NCI-H510A (cell line): ENCODE measurements at regions not wholly inside any gene's neighbourhood (a gene's known extent, or its start where the extent isn't known, plus 50 kb on each side); places are given as distances from the start of the nearest gene placed in this dataset.
"Not testable (repeated sequence)": the region's sequence is repeated elsewhere in the genome, so short reads cannot be mapped to it uniquely, and the experiment has no call there.

Experiments
- DNase-seq: peaks from one replicate; lab custom pipeline; 2025; lab: John Stamatoyannopoulos, UW

DNA sequence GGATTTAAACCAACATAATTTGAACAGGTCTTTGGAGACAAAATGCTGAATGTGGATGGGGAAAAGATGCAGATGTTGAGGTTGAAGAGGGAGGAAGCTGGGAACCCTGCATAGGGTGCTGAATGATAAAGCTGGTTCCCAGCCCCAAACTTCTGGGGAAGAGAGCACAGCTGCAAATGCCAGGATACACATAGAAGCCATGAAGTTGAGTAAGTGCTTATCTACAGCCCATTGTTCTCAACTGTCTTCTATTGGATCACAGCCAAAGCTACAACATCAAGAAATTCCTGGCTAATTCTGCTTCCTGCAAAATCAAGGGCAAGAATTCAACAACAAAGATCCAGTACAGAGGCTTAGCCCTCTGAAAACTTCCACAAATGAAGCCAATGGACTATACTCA, 779.8 kb downstream of the PRIM2 start:
- DNase-seq, result not testable (repeated sequence)

GRCh38 chr6:58113960-58114359, 796.5 kb downstream of the PRIM2 start:
- DNase-seq, result no peak

- DNase-seq, result not testable (repeated sequence)
Measured at GRCh38 chr6:58117162-58117561, 799.7 kb downstream of the PRIM2 start.

- DNase-seq, result not testable (repeated sequence)
Measured at GRCh38 chr6:58121616-58122015, 804.2 kb downstream of the PRIM2 start.

- not testable (repeated sequence) for DNase-seq
Measured at GRCh38 chr6:58123770-58124169, 806.3 kb downstream of the PRIM2 start.

DNA sequence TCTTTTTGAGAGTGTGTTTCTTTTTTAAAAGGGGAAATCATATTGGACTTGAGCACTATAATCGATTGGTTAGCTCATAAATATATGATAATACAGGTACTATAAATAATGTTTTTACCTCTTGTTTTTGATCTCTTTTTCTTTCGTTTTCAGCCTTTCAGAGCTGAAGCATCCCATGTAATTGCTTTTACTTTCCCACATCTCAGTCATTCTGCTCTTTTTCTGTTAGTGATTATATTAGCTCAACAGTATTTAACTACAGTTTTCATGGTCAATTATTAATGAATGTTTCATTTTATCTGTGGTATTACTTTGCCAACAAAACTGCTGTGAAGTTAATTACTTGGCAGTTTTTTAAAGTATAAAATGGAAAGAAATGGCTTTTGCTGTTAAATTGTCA, 811.1 kb downstream of the PRIM2 start:
- not testable (repeated sequence) for DNase-seq

DNA sequence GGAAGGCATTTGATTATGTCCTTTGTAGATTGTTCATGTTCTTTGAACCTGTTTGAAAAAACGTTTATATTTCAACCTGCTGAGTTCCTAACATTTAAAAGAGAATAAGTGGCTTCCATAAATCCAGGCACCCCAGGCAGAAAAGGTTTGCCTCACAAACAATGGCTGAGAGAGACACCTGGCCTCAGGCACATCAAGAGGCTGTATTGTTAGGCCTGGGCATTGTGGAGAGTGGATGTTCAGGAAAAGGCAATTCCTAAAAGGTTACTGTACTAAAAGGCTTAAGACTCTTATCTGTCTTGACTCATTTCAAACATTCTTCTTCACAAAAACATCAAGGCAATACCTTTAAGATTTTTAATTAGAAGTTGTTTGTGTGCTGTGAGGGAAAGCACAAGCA, 811.7 kb downstream of the PRIM2 start:
- DNase-seq, result not testable (repeated sequence)

DNA sequence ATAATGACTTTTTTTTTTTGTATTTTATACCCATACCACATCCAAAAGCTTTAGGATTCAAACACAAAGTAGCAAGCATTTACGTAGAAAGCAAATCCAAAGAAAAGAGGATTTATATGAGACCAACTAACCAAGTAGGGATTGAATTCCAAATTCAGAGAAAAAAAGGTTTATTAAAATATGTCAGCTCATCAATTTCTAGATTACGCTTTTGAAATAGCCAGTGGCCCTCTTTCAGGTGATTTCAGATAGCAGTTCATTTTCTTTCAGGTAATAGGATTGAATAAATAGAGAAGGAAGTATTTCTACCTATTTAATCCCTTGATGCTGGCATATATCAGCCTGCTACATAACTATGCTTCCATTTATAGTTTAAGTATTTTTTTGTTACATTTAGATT, 822.3 kb downstream of the PRIM2 start:
- DNase-seq, result not testable (repeated sequence)

GRCh38 chr6:58171025-58171424, 853.6 kb downstream of the PRIM2 start:
- DNase-seq, result not testable (repeated sequence)

- not testable (repeated sequence) for DNase-seq
Measured at GRCh38 chr6:58181557-58182065, 864.2 kb downstream of the PRIM2 start.

DNA sequence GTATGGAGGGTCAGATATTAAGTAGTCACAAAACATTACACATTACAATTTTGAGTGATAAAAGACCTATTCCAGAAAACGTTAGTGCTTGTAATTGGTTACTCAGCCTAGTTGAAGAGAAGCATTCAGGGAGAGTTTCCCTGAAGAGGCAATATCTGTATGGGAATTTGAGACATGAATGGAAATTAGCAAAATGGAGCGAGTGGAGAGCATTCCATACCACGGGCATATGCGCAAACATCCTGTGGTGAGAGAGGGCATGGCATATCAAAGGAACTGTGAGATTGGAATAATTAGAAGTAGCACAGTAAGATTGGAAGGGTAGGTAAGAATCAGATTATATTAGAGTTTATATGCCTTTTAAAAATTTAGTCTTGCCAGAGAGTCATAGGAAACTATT, 867.9 kb downstream of the PRIM2 start:
- not testable (repeated sequence) for DNase-seq

DNA sequence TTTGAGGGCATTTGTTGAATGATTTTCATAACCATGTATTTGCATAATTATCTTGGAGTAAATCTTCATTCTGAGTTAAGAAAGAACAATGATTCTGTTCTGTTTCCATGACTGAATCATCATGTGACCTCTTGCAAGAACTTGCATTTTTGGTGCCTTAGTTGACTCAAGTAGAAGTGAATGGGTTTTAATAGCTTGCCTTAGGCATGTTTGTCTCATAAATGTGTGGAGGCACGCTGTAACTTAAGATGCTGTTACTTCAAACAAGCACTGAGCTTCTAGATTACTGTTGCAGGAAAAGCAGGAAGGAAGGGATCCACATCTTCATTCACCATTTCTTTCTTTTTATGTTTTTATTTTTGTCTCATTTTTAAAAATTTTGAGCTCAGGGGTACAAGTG, 875.8 kb downstream of the PRIM2 start:
- DNase-seq, result not testable (repeated sequence)

DNA sequence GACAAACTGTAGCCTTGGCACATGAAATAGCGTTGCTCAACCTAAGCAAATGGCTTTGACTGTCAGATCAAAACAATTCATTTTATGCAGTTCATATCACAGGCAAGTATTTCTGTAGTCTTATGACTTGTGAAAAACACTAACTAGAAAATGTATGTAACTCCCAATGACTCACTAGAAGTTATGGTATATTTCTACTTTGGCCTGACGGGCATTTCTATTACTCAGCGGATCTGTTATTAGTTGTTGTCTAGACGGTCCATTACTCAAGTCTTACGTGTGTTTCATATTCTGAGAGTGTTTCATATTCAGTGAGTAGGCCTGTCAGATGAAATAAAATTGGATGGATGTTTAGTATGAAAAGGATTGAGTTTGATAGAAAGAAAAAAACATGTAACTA, 880.9 kb downstream of the PRIM2 start:
- no peak for DNase-seq

DNA sequence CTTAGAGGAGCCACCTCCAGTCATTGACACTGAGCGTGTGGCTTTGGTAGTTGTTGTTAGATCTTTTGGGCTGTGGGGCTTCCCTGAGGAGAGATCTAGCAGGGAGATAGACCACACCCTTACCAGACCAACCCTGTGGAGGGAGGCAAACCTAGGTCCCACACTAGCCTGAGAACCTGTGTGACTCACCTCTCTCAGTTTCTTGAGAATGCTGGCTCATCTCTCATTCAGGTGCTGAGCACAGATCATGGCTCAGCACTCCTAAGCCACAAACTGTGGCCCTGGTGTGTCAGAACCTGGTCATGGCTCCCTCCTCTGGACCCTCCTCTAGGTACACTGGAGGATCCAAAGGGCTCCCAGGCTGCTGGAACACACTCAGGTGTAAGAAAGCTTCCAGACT, 919.7 kb downstream of the PRIM2 start:
- not testable (repeated sequence) for DNase-seq

DNA sequence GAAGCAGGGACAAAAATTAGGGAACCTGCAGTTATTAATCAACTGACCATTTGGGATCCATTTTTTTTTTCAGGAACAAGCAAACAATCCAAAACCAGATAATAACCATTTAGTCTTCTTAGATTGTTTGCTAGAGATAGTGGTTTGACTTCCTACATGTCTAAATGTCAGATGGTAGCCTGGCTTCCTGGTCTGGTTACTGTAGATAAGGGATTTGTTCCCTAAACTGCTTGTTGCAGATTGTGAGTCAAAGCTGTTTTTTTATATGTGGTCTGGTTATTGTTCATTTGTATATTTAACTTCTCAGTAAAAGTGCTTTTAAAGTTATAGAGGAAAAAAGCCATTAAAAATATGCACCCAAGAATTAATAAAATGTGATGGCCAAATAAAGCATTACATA, 921.0 kb downstream of the PRIM2 start:
- not testable (repeated sequence) for DNase-seq

DNA sequence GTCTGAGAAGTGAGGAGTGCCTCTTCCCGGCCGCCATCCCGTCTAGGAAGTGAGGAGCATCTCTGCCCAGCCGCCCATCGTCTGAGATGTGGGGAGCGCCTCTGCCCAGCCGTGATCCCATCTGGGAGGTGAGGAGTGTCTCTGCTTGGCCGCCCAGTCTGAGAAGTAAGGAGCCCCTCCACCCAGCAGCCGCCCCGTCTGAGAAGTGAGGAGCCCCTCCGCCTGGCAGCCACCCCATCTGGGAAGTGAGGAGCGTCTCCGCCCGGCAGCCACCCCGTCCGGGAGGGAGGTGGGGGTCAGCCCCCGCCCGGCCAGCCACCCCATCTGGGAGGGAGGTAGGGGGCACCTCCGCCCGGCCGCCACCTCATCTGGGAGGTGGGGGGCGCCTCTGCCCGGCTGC, 940.2 kb downstream of the PRIM2 start:
- not testable (repeated sequence) for DNase-seq

DNA sequence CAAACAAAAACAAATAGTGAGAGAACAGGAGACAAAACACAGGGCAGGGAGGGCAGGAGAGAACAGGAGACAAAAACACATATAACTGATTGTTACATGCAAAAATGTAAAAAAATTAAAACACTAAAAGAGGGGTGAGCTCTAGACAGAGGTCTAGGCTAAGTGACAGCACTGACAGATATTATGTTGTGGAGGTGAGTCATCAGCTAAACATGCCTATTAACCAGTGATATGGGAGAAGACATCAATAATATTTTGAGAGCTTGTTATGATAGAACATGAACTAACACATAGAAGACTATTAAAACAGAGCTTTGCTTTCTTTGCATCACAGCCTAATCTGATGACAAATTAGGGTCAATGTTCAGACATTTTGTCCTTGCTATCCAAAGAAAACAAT, 972.7 kb downstream of the PRIM2 start:
- DNase-seq, result no peak

DNA sequence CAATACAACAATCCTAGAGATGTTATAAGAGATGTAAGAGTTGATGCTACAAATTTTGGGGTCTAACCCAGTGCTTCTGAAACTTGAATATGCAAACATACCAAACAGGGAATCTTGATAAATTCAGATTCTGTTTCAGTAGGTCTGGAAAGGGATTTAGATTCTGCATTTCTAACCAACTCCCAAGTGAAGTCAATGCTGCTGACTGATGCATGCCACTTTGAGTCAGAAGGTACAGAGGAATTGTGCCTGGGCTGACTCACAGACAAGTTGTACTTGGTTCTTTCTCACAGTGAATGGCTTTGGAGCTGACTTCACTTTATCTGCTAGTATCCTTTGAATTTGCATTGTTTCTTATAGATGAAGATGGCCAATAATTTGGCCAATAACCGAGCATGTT, 973.9 kb downstream of the PRIM2 start:
- not testable (repeated sequence) for DNase-seq

GRCh38 chr6:58307901-58308300, 990.5 kb downstream of the PRIM2 start:
- DNase-seq, result not testable (repeated sequence)

GRCh38 chr6:58332108-58332507, 1014.7 kb downstream of the PRIM2 start:
- DNase-seq, result not testable (repeated sequence)

DNA sequence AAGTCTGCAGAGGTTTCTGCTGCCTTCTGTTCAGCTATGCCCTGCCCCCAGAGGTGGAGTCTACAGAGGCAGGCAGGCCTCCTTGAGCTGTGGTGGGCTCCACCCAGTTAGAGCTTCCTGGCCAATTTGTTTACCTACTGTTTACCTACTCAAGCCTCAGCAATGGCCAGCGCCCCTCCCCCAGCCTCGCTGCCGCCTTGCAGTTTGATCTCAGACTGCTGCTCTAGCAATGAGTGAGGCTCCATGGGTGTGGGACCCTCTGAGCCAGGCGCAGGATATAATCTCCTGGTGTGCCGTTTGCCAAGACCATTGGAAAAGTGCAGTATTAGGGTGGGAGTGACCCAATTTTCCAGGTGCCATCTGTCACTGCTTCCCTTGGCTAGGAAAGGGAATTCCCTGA, 1024.9 kb downstream of the PRIM2 start:
- DNase-seq, result not testable (repeated sequence)

DNA sequence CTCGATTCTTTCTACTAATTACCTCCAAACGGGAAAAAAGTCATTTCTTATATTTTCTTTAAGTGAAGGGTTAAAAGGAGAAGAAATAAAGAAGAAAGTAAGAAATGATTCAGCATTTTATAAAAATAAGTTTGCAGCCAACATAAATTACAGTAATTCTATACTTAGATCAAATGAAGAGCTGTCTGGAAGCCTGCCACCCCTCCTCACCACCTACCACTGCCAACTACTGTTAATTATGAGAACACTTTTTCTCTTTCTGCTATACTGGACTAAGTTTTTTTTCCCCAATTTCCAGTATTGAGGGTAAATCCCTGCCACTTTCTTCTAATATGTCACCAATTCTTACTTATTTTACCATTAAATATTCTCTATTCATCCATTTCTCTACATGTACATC, 1030.1 kb downstream of the PRIM2 start:
- DNase-seq, result not testable (repeated sequence)

DNA sequence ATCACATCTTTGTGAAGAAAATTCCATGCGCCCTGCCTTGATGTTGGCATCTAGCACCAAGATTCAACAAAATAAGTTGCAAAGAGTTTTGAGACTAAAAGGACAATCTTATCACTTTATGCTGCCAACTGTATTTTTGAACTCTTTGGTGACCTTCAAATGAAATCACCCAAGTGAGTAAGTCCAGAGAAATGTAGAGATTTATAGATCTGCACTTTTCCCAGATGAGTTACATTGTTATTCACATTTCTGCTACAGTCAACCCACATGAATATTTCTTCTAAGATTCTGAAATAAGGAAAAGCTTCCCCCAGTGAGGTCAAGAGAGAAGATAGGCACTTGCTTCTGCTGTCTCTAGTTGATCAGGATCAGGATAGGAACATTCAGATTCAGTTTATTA, 1034.2 kb downstream of the PRIM2 start:
- not testable (repeated sequence) for DNase-seq

DNA sequence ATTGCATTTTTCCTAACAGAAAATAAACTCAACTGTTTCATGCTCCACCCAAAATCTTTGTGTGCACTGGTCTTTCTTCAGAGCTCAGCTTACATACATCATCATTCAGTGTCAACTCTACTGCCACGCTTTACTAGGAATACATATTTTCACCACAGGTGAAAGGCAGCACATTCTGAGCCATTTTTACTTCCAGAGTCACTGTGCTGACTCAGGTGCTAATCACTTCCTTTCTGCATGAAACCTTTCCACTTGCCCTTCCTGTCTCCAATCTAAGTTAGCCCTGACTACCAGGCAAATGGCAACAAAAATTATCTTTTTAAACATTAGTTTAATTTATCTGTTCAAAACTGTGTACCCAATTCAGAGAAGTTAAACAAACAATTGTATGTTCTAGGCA, 1041.0 kb downstream of the PRIM2 start:
- DNase-seq, result not testable (repeated sequence)

DNA sequence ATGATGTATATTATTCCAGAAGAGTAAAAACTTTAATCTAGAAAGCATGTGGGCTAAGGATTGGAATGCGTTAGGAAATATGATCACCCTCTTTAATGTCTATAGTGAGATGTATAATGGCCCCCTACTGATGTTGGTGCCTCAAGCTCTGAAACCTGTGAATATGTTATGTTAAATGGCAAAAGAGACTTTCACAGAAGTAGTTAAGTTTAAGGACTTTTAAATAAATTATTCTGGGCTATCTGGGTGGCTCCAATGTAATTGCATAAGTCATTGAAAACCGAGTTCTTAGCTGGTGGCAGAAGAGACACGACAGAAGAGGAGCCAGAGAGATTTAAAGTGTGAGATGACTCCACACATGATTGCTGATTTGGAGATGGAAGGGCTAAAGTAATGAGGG, 1048.4 kb downstream of the PRIM2 start:
- not testable (repeated sequence) for DNase-seq
